Endothelial cell (in vitro differentiated cells): ENCODE measurements at regions not wholly inside any gene's neighbourhood (a gene's known extent, or its start where the extent isn't known, plus 50 kb on each side); places are given as distances from the start of the nearest gene placed in this dataset.
"Not testable (repeated sequence)": the region's sequence is repeated elsewhere in the genome, so short reads cannot be mapped to it uniquely, and the experiment has no call there.

Source experiments
- DNase-seq: peaks from one replicate; pipeline ENCODE4 v3.0.0; 2021; ENCODE audit warnings: low spot score
- H3K27ac Mint-ChIP-seq: one replicate; pipeline ENCODE4 v1.8.0; 2021; ENCODE audit warnings: mixed read lengths, inconsistent platforms; ENCODE audit not compliant: unreplicated experiment
- H3K27me3 Mint-ChIP-seq: one replicate; pipeline ENCODE4 v1.8.0; 2021; ENCODE audit warnings: mild to moderate bottlenecking, moderate library complexity, mixed read lengths, inconsistent platforms; ENCODE audit not compliant: unreplicated experiment
- H3K36me3 Mint-ChIP-seq: one replicate; pipeline ENCODE4 v1.8.0; 2021; ENCODE audit warnings: mild to moderate bottlenecking, low read depth, mixed read lengths, inconsistent platforms; ENCODE audit not compliant: unreplicated experiment
- H3K4me1 Mint-ChIP-seq: one replicate; pipeline ENCODE4 v1.8.0; 2021; ENCODE audit warnings: mild to moderate bottlenecking, mixed read lengths, inconsistent platforms; ENCODE audit not compliant: unreplicated experiment
- H3K4me3 Mint-ChIP-seq: one replicate; pipeline ENCODE4 v1.8.0; 2021; ENCODE audit warnings: mild to moderate bottlenecking, mixed read lengths, inconsistent platforms; ENCODE audit not compliant: unreplicated experiment
- H3K9me3 Mint-ChIP-seq: one replicate; pipeline ENCODE4 v1.8.0; 2021; ENCODE audit warnings: mixed read lengths, inconsistent platforms; ENCODE audit not compliant: unreplicated experiment

DNA sequence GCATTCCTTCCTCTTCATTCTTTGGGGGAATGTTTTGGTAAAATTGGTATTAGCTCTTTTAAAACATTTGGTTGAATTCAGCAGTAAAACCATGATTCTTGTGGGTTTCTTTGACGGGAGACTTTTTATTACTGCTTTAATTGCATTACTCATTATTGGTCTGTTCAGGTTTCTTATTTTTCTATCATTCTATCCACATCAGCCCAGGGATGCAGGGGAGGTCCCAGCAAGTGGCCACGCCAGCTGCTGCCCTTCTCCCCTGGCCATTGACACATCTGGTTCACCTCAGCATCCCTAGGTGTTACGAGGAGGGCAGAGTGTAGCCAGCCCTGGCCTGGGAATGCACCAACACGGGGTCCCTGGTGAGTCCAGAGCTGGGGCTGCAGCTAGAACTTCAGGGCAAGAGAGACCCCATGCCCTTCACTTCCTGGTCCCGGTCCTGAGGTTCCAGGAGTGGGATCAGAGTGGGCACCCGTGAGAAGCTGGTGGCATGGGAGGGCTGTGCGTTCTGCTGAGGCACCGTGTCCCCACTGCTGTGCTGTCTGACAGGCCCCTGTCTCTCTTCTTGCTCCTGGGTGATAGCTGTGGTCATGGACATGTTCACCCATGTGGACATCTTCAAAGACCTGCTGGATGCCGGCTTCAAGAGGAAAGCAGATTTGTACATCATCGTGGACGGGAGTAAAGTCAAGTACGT lies 72.1 kb upstream of the THOC3 start:
- not testable (repeated sequence) for H3K27ac Mint-ChIP-seq, H3K4me3 Mint-ChIP-seq, H3K36me3 Mint-ChIP-seq, DNase-seq, H3K9me3 Mint-ChIP-seq, H3K27me3 Mint-ChIP-seq, H3K4me1 Mint-ChIP-seq

DNA sequence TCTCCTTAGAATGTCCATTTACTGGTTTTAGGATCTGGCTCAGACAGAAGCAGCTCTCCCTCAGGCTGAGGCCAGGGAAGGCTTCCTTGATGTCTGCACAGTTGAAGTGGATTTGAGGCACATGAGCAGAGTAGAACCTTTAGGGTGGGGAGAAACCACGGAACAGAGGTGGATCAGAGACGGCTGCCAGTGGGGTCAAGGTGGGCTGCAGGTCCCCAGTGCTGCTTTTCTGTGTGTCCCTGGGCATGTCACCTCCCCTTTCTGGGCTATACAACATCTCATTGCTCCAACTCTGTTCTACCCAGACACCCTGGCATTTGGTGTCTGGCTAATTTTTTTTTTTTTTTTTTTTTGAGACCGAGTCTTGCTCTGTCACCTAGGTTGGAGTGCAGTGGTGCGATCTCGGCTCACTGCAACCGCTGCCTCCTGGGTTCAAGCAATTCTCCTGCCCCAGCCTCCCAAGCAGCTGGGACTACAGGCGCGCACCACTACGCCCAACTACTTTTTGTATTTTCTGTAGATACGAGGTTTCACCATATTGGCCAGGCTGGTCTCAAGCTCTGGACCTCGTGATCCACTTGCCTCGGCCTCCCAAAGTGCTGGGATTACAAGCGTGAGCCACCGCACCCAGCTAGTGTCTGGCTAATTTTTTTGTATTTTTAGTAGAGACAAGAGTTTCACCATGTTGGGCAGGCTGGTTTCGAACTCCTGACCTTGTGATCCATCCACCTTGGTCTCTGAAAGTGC lies 73.3 kb upstream of the THOC3 start:
- not testable (repeated sequence) for H3K9me3 Mint-ChIP-seq, H3K36me3 Mint-ChIP-seq, H3K27ac Mint-ChIP-seq, DNase-seq, H3K4me3 Mint-ChIP-seq, H3K27me3 Mint-ChIP-seq, H3K4me1 Mint-ChIP-seq

DNA sequence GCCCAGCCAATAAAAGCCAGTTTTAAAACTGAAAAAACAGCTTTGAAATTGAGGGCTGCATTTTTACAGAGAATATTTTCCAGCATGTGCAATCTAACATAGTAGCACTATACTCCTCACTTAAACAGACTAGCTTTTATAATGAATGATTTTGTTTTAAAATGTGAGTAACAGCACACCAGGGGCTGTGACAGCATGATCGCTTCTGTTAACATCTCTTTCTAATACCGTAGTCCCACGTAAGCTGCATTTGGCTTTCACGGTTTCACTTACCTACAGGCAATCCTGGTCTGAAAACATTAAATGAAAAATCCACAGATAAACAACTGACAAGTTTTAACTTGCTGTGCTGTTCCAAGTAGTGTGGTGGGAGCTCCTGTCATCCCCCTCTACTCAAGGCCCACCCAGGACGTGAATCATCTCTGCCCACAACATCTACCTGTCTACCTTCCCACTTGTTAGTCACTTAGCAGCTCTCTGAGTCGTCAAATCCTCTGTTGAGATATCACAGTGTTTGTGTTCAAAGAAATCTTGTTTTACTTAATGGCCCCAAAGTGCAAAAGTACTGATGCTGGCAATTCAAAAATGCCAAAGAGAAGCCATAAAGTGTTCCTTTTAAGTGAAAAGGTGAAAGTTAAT lies 74.0 kb upstream of the THOC3 start:
- not testable (repeated sequence) for H3K27me3 Mint-ChIP-seq, H3K27ac Mint-ChIP-seq, H3K4me1 Mint-ChIP-seq, H3K9me3 Mint-ChIP-seq, H3K4me3 Mint-ChIP-seq, H3K36me3 Mint-ChIP-seq, DNase-seq

DNA sequence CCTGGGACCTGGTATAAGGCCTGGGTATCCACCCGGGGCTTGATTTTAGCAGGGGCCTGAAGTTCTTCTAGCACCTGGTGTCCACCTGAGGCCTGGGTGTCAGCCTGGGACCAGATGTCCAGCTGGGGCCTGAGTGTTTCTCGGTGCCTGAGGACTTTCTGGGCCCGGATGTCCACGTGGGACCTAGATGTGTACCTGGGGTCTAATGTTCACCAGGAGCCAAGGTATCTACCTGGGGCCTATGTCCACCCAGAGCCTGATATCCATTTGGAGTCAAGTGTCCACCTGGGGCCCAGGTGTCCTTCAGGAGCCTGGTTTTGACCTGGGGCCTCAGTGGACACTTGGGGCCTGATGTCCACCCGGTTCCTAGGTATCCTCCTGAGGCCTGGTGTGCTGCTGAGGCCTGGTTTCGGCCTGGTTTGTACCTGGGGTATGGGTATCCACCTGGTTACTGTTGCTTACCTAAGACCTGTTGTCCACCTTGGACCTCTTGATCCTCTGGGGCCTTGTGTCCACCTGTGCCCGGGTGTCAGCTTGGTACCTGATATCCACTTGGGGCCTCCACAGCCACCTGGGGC lies 75.2 kb upstream of the THOC3 start:
- not testable (repeated sequence) for H3K4me1 Mint-ChIP-seq, H3K27ac Mint-ChIP-seq, H3K9me3 Mint-ChIP-seq, H3K27me3 Mint-ChIP-seq, DNase-seq, H3K4me3 Mint-ChIP-seq, H3K36me3 Mint-ChIP-seq

DNA sequence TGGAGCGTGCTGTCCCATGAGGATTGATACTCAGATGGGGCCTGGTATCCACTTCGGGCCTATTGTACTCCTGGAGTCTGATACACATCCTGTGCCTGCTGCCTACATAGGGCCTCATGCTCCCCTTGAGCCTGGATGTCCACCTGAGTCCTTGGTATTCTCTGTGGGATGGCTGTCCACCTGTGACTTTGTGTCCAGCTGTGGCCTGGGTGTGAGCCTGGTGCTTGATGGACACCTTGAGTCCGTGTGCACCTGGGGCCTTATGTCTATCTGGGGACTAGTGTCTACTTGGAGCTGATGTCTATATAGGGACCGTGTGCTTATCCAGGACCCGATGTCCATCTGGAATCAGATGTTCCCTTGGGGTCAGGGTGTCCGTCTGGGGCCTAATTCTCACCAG lies 75.9 kb upstream of the THOC3 start:
- H3K4me1 Mint-ChIP-seq, DNase-seq, H3K9me3 Mint-ChIP-seq, H3K36me3 Mint-ChIP-seq, H3K4me3 Mint-ChIP-seq, H3K27ac Mint-ChIP-seq, H3K27me3 Mint-ChIP-seq: not testable (repeated sequence)

DNA sequence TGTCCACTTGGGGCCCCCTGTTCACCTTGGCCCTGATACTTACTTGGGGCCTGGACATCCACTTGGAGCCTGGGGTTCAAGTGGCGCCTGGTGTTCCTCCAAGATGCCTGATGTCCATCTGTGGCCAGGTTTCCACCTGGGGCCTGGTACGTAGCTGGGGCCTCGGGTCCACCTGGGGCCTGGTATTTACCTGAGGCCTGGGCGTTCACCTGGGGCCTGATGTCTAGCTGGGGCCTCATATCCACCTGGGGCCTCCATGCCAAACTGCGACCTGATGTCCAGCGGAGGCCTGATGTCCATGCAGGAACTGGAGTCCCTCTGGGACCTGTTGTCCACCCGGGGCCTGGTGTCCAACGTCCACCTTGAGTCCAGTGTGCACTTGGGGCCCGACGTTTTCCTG lies 76.3 kb upstream of the THOC3 start:
- not testable (repeated sequence) for DNase-seq, H3K36me3 Mint-ChIP-seq, H3K4me3 Mint-ChIP-seq, H3K4me1 Mint-ChIP-seq, H3K9me3 Mint-ChIP-seq, H3K27me3 Mint-ChIP-seq, H3K27ac Mint-ChIP-seq

DNA sequence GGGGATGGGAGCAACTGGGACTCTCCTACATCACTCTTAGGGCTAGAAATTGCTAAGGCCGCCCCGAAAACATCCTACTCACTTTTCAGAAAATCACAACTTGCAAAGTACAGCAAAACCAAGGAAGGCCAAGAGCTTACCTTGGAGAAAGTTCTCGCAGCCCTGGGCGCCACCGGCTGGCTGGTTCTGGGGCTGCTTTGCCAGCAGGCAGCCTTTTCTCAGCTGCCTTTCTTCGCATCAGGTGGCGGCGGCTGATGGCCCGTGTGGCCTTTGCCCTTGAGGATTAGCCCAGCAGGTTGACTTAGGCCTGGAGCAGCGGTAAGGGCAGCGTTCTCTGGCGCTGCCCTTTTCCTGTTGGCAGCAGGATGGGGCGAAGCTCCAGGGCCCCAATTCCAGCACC lies 77.3 kb upstream of the THOC3 start:
- not testable (repeated sequence) for DNase-seq, H3K27ac Mint-ChIP-seq, H3K4me3 Mint-ChIP-seq, H3K27me3 Mint-ChIP-seq, H3K9me3 Mint-ChIP-seq, H3K36me3 Mint-ChIP-seq, H3K4me1 Mint-ChIP-seq

DNA sequence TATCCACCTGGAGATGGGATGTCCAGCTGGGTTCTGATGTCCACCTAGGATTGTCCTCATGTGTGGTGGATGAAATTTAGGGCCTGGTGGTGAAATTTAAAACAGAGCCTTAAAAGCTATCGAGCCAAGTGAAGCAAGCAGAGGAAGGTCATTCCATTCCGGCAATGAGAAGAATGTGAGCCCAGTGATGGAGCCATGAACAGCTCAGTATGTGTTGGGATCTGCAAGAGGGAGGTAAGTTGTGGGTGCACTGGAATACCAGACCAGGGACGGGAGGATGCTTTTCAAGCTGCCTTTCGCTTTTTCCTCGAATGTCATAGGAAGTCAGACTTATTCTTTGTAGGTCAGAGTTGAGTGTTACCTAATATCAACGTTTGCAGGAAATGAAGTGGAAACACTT lies 80.6 kb upstream of the THOC3 start:
- H3K4me1 Mint-ChIP-seq, H3K9me3 Mint-ChIP-seq, DNase-seq, H3K4me3 Mint-ChIP-seq, H3K27ac Mint-ChIP-seq, H3K36me3 Mint-ChIP-seq, H3K27me3 Mint-ChIP-seq: not testable (repeated sequence)

DNA sequence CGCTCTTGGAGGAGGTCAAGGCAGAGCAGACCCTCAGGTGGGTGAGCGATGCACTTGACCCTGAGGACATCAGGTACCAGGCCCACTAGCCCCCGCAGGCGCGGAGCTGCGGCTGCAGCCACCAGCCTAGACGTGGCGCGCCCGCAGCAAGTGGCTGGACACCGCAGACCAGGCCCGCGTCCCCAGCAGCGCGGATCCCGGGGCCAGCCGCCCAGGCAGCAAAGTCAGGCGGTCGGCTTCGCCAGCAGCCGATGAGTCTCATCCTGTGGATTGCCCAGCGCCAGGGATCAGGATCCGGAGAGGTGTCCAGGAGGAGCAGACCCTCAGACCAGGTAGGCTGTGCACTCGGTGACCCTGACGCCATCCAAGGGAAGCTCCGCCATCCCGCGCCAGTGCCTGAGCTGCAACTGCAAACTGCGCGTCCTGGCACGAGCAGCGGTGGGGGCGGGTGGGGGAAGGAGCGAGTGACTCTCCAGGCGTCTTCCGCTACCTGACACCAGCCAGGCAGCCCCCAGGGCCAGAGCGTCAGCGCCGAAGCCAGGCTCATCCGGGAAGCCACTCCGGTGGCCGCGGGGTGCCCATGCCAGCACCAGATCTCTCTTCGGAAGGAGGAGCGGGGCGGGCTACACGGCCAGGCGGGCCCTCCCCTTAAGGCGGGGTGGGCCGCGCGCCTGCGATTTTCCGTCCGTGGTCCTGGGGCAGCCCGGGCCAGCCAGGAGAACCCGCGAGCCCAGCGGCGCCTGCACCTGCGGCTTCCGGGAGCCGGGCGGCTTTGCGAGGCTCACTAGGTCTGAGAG lies 92.6 kb upstream of the THOC3 start:
- DNase-seq, H3K4me1 Mint-ChIP-seq, H3K27me3 Mint-ChIP-seq, H3K4me3 Mint-ChIP-seq, H3K9me3 Mint-ChIP-seq, H3K36me3 Mint-ChIP-seq, H3K27ac Mint-ChIP-seq: not testable (repeated sequence)

DNA sequence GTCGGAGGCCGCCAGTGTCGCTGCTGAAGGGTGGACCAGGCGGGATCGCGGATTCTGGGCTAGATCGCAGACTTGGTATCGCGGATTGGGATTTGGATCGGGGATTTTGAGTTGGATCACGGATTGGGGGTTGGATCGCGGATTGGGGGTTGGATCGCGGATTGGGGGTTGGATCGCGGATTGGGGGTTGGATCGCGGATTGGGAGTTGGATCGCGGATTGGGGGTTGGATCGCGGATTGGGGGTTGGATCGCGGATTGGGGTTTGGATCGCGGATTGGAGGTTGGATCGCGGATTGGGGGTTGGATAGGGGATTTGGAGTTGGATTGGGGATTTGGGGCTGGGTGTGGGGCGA lies 93.1 kb upstream of the THOC3 start:
- H3K4me1 Mint-ChIP-seq, H3K4me3 Mint-ChIP-seq, H3K27ac Mint-ChIP-seq, H3K27me3 Mint-ChIP-seq, H3K36me3 Mint-ChIP-seq, DNase-seq, H3K9me3 Mint-ChIP-seq: not testable (repeated sequence)

DNA sequence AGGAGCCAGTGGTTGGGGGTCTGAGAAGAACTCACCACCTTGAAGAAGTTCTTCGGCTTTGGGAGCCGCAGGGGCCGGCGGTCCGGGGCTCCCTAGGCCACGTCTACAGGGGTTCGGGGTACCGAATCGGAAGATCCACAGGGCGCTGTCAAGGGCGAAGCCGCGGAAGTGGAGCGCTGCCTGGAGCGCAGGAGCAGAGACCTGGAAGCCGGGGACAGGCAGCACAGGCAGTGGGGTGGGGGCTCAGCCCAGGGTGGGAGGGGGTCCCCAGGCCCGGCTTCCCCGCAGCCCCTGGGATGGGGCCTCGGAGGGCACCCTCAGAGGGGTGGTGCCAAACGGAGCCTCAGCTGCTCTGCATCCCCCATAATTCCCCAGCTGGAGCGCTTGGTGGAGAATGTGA lies 93.5 kb upstream of the THOC3 start:
- not testable (repeated sequence) for DNase-seq, H3K4me3 Mint-ChIP-seq, H3K9me3 Mint-ChIP-seq, H3K4me1 Mint-ChIP-seq, H3K27me3 Mint-ChIP-seq, H3K36me3 Mint-ChIP-seq, H3K27ac Mint-ChIP-seq
